DND-41 (cell line): ENCODE measurements at regions not wholly inside any gene's neighbourhood (a gene's known extent, or its start where the extent isn't known, plus 50 kb on each side); places are given as distances from the start of the nearest gene placed in this dataset.

Experiments used
- CTCF ChIP-seq: IDR thresholded peaks from 2 replicates; pipeline ENCODE4 v1.5.1; 2012; ENCODE audit warnings: borderline replicate concordance, low read length, moderate library complexity, mild to moderate bottlenecking; ENCODE audit not compliant: poor library complexity, severe bottlenecking; ENCODE audit errors: extremely low read depth
- EZH2 ChIP-seq: IDR thresholded peaks from 3 replicates; pipeline ENCODE4 v1.6.1; 2012; ENCODE audit warnings: borderline replicate concordance, low read depth, mild to moderate bottlenecking, moderate library complexity, low read length, inconsistent platforms; ENCODE audit not compliant: severe bottlenecking

- TF ChIP-seq EZH2 (no peak), CTCF (no peak)
These were observed 54.5 kb upstream of the SETBP1 start for GRCh38 chr18:44626236-44626635.
